HEK293 (cell line): ENCODE measurements at regions not wholly inside any gene's neighbourhood (a gene's known extent, or its start where the extent isn't known, plus 50 kb on each side); places are given as distances from the start of the nearest gene placed in this dataset.

ENCODE experiments used
- BCL11A ChIP-seq: fragments of 450-650 bp; formaldehyde crosslinking; IDR thresholded peaks from 2 replicates; pipeline ENCODE4 v1.5.1; 2016; ENCODE audit warnings: low read depth, missing biosample characterization, missing genetic modification characterization
- BCL6B ChIP-seq: fragments of 450-650 bp; formaldehyde crosslinking; IDR thresholded peaks from 2 replicates; pipeline ENCODE4 v1.5.1; 2017; ENCODE audit warnings: missing biosample characterization, missing genetic modification characterization
- CTCF ChIP-seq: fragments of 450-650 bp; formaldehyde crosslinking; IDR thresholded peaks from 2 replicates; pipeline ENCODE4 v1.5.1; 2016; ENCODE audit warnings: missing biosample characterization, missing genetic modification characterization
- PRDM6 ChIP-seq: fragments of 450-650 bp; formaldehyde crosslinking; IDR thresholded peaks from 2 replicates; pipeline ENCODE4 v1.5.1; 2017; ENCODE audit warnings: missing biosample characterization, missing genetic modification characterization
- ZBTB1 ChIP-seq: fragments of 450-650 bp; formaldehyde crosslinking; IDR thresholded peaks from 2 replicates; pipeline ENCODE4 v1.5.1; 2016; ENCODE audit warnings: missing biosample characterization, missing genetic modification characterization
- ZBTB8A ChIP-seq: fragments of 450-650 bp; formaldehyde crosslinking; IDR thresholded peaks from 2 replicates; pipeline ENCODE4 v1.5.1; 2016; ENCODE audit warnings: missing biosample characterization, missing genetic modification characterization
- ZFP3 ChIP-seq: fragments of 450-650 bp; formaldehyde crosslinking; IDR thresholded peaks from 2 replicates; pipeline ENCODE4 v1.5.1; 2016; ENCODE audit warnings: low read depth, missing biosample characterization, missing genetic modification characterization
- ZIC2 ChIP-seq: fragments of 450-650 bp; formaldehyde crosslinking; IDR thresholded peaks from 2 replicates; pipeline ENCODE4 v1.5.1; 2016; ENCODE audit warnings: missing biosample characterization, missing genetic modification characterization
- ZNF239 ChIP-seq: fragments of 450-650 bp; formaldehyde crosslinking; IDR thresholded peaks from 2 replicates; pipeline ENCODE4 v1.5.1; 2016; ENCODE audit warnings: missing biosample characterization, missing genetic modification characterization
- ZNF302 ChIP-seq: fragments of 450-650 bp; formaldehyde crosslinking; IDR thresholded peaks from 2 replicates; pipeline ENCODE4 v1.5.1; 2016; ENCODE audit warnings: missing biosample characterization, missing genetic modification characterization, low read depth
- ZNF629 ChIP-seq: fragments of 450-650 bp; formaldehyde crosslinking; IDR thresholded peaks from 2 replicates; pipeline ENCODE4 v1.5.1; 2017; ENCODE audit warnings: missing biosample characterization, missing genetic modification characterization
- ZNF776 ChIP-seq: fragments of 450-650 bp; formaldehyde crosslinking; IDR thresholded peaks from 2 replicates; pipeline ENCODE4 v1.5.0; 2017; ENCODE audit warnings: missing biosample characterization, missing genetic modification characterization, borderline replicate concordance
- ZSCAN18 ChIP-seq: fragments of 450-650 bp; formaldehyde crosslinking; IDR thresholded peaks from 2 replicates; pipeline ENCODE4 v1.5.1; 2016; ENCODE audit warnings: missing biosample characterization, missing genetic modification characterization

- TF ChIP-seq CTCF (tag by site-specific recombination) (no peak), ZSCAN18 (no peak), ZNF239 (tag by site-specific recombination) (no peak), ZIC2 (tag by site-specific recombination) (no peak), ZNF302 (no peak), BCL6B (no peak), ZBTB8A (tag by site-specific recombination) (no peak), ZBTB1 (no peak), PRDM6 (tag by site-specific recombination) (no peak), ZFP3 (tag by site-specific recombination) (no peak), ZNF629 (tag by site-specific recombination) (no peak), BCL11A (no peak), ZNF776 (tag by site-specific recombination) (no peak)
Observed at GRCh38 chr20:40930561-40930960, 98.1 kb upstream of the TOP1 start.
